HG02973 (cell line): ENCODE measurements at regions not wholly inside any gene's neighbourhood (a gene's known extent, or its start where the extent isn't known, plus 50 kb on each side); places are given as distances from the start of the nearest gene placed in this dataset.
"Not testable (repeated sequence)": the region's sequence is repeated elsewhere in the genome, so short reads cannot be mapped to it uniquely, and the experiment has no call there.

Experiments used
- ATAC-seq: cut with Tn5 transposase; IDR thresholded peaks from one replicate; pipeline ENCODE4 v1.9.1; 2021; ENCODE audit warnings: moderate library complexity; ENCODE audit not compliant: unreplicated experiment

DNA sequence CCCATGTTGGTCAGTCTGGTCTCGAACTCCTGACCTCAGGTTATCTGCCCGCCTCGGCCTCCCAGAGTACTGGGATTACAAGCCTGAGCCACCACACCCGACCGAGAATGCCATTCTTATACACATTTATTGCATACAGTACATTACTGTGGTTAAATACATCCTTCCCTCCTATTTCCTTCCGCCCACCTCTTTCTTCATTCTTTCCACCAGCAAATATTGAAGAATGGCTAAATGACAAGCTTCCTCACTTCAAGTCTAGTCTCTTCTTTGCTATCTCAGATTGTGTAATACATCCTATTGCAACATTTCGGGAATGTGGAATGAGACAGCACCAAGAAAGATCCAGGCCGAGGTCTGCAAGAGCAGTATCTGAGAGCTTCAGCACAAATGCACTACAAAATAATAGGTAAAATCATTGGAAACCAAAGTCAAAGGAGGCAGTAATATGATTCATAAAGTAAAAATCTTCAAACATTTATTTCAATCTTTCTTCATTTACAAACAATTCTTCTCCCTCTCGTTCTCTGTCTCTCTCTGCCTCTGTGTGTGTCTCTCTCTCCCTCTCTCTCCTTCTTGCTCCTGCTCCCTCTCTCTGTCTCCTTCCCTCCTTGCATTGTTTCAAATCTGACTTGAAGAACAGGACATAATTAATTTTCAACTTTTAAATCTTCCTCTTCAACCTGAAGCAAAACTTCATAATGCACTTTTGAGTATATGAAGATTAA, 94.7 kb upstream of the TGFBR2 start:
- no peak for ATAC-seq

GRCh38 chr3:30512576-30512975, 93.8 kb upstream of the TGFBR2 start:
- ATAC-seq, result no peak

GRCh38 chr3:30513374-30514152, 92.8 kb upstream of the TGFBR2 start:
- ATAC-seq, result no peak

- no peak for ATAC-seq
Observed at GRCh38 chr3:30516238-30516637, 90.2 kb upstream of the TGFBR2 start.

- ATAC-seq, result no peak
Observed at GRCh38 chr3:30518181-30518864, 88.1 kb upstream of the TGFBR2 start.

DNA sequence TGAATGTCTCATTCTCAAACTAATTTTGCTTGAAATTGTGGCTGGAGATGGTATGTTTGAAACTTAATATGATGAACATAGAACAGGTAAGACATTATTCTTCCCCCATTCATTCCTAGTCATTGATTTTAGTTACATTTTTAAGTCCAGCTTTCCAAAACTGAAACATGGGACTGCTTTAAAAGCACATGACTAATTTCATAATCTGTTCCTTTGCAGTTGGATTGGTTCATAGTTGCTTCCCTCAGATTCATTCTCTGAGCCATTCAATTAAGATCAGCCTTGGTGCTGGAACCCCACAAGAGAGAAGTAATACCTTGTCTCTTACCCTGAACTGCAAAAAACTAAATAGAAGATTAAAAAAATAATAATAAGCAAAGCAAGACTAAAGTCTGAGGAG, 87.5 kb upstream of the TGFBR2 start:
- no peak for ATAC-seq

DNA sequence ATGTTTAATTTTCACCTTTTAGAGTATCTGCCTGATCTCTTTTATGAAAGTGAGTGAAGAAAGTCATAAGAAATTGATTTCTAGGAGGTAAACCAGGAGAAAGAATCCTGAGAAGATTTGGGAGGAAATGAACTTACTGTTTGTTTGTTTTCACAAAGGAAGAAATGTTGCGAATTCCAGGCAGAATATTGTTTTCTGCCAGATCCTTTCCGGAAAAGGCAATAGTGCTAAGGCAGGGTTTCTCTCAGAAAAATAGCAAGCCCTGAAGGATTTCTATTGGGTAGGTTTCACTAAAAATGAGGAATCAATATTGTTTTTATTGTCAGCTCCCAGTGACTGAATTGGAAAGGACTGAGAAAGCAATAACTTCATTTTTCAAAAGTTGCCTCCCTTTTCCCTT, 85.7 kb upstream of the TGFBR2 start:
- ATAC-seq, result no peak

DNA sequence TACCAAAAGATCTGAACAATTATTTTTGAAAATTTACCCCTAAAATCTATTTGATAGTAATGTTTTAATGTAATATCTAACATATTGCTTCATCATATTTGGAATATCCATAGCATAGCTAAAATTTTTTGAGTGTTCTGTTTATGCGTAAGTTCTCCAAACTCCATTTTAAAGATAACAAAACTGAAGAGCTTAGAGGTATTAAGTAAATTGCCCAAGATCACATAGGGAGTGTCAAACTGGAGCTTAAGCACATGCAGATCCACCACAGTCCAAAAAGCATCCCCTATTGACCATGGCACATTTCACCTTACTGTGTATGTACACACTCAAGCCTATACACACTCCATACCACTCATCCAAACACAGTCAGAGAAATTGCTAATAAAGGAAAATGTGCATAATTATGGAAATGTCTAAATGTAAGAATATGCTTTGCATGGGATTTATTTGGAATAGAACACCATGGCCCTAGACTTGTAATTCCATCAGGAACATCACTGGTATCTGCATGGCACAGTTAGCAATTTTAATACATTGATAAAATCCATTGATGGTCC, 85.2 kb upstream of the TGFBR2 start:
- no peak for ATAC-seq

- no peak for ATAC-seq
Observed at GRCh38 chr3:30522476-30522875, 83.9 kb upstream of the TGFBR2 start.

GRCh38 chr3:30523366-30523765, 83.0 kb upstream of the TGFBR2 start:
- no peak for ATAC-seq

- no peak for ATAC-seq
Observed at GRCh38 chr3:30524357-30525040, 81.9 kb upstream of the TGFBR2 start.

GRCh38 chr3:30526031-30526430, 80.4 kb upstream of the TGFBR2 start:
- no peak for ATAC-seq

DNA sequence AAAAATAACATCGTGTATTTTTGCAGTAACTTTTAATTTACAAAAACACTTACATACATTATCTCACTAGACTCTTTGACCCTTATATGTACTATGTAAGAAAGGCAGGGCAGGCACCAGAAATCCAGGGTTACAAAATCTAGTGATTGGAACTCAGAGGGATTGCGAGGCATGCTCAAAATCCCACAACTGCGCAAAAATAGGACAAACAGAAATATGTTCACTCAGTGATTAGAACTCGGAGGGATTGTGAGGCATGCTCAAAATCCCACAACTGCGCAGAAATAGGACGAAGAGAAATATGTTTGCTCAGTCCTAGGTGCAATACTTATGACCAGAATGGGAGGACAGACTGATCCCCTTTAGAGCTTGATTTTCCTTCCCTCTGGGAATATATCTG, 79.2 kb upstream of the TGFBR2 start:
- no peak for ATAC-seq

- no peak for ATAC-seq
Observed at GRCh38 chr3:30527720-30528119, 78.7 kb upstream of the TGFBR2 start.

- no peak for ATAC-seq
Observed at GRCh38 chr3:30530084-30530483, 76.3 kb upstream of the TGFBR2 start.

DNA sequence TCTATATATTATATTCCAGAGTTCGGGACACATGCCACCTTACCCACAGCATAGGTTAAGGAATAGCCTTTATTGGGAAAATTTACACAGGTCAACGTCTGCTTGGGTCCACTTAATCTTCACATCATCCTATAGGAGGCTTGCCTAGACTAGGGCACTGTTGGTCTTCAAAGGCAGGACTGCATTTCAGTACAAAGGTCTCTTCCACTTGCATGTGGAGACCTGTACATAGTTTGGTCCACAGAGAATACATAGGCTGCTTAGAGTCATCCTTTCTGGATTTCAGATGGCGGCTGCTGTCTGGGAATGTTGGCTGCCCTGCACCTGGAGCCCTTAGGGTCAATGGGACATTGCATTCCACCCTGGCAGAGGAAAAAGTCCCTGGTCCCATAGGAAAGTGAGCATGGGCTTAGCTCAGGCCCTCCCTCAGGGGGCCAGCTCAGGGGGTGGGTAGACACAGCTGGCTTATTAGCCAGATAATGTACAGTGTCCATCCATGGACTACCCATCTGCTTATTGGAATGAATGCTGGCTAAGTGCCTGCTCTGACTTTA, 75.3 kb upstream of the TGFBR2 start:
- ATAC-seq, result no peak

DNA sequence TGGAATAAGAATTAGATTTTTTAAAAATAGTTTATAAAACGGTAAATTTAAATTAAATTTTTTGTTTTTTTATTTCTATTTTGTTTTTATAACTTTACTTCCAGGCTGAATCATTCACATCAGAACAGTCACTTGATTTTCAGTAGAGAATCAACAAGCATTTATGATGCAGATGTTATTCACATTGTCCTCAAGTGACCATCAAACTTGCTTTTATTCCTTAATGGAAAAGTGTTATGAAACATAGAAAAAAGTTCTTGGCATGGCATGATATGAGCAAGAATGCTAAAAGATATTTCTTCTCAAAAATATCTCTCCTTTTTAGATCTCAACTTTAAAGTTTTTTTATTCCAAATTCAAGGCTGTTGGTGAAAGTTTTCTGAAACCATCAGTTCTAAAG, 70.9 kb upstream of the TGFBR2 start:
- no peak for ATAC-seq

DNA sequence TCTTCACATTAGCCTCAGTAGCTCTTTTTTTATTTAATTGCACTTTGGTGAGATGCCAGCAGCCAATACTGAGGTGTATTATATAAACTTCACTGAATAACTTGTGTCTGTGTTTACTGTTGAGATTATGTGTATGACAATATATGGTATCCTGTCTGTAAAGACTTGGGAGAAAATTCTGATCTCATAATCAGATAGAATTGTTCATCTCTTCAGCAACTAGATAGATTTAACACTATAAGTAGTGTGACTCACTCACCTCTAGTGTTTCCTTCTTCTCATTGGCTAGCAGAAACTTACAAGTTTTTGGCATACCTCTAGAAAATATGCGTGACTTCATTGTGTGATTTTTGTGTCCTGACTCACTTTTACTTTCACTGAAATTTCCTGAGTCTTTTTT, 67.6 kb upstream of the TGFBR2 start:
- ATAC-seq, result no peak

DNA sequence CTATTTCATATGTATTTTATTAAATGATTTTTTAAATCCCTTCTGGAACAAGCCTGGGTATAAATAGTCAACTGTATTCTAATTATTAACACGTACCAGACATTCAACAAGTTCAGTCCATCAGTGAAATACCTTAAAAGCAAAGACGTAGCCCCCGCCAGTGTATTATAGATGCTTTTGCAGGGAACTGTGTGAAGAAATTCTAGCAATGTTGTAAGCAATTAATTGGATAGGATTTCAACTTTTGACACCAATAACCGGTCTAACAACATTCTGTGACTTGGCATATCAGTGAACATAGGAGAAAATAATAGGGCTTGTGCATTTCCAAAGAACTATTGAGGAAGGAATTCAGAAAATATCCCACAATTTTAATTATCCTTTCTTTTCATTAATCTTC, 67.2 kb upstream of the TGFBR2 start:
- no peak for ATAC-seq

DNA sequence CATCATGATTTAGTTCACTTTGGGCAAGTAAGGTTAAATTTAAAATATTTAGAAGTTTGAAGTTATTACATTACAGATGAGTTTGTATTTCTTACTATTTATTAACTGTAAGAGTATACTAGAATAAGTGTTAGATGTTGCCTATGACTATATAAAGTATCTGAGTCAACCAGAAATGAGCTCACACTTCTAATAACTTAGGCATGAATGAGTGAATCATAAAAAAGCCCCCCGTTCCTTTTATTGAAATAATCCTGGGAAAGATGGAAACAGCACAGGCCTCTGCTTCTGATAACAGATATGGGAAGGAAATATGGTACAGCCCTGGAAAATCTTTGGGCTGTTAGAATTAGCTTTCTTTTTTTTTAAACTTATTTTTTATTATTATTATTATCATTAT, 66.6 kb upstream of the TGFBR2 start:
- no peak for ATAC-seq

- ATAC-seq, result not testable (repeated sequence)
Observed at GRCh38 chr3:30541156-30541555, 65.2 kb upstream of the TGFBR2 start.
